ENCODE measurements at regions not wholly inside any gene's neighbourhood (a gene's known extent, or its start where the extent isn't known, plus 50 kb on each side); places are given as distances from the start of the nearest gene placed in this dataset.

DNA sequence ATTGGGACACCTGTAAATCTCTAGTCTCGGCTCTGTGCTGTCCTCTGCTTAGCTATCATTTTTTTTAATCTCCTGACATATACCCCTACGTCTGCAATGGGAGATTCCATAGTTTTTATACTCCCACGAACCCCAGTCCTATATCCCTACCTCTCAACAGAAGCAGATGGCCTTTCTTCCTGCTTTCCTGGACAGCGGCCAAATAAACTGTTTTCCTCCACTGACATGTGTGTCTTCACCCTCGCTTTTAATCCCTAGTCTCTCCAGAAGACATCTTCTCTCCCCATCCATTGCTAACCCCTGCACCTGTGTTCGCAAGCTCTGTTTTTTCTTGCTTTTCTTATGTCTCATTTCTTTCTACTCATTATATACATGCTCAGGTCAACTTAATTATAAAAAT is 395.4 kb downstream of the EPHA4 start:
- H3K27ac ChIP-seq (ENCODE audit: extremely low read depth, low read depth, low read length) = no peak overlapping the region
- TF ChIP-seq ZFP37 (tag by site-specific recombination; IDR thresholded peaks at IDR 0.05) = no peak
- TF ChIP-seq ZNF248 (tag by site-specific recombination; IDR thresholded peaks at IDR 0.05) = no peak
- TF ChIP-seq KLF17 (tag by site-specific recombination; IDR thresholded peaks at IDR 0.05) = no peak
- TF ChIP-seq, protein P1, sequence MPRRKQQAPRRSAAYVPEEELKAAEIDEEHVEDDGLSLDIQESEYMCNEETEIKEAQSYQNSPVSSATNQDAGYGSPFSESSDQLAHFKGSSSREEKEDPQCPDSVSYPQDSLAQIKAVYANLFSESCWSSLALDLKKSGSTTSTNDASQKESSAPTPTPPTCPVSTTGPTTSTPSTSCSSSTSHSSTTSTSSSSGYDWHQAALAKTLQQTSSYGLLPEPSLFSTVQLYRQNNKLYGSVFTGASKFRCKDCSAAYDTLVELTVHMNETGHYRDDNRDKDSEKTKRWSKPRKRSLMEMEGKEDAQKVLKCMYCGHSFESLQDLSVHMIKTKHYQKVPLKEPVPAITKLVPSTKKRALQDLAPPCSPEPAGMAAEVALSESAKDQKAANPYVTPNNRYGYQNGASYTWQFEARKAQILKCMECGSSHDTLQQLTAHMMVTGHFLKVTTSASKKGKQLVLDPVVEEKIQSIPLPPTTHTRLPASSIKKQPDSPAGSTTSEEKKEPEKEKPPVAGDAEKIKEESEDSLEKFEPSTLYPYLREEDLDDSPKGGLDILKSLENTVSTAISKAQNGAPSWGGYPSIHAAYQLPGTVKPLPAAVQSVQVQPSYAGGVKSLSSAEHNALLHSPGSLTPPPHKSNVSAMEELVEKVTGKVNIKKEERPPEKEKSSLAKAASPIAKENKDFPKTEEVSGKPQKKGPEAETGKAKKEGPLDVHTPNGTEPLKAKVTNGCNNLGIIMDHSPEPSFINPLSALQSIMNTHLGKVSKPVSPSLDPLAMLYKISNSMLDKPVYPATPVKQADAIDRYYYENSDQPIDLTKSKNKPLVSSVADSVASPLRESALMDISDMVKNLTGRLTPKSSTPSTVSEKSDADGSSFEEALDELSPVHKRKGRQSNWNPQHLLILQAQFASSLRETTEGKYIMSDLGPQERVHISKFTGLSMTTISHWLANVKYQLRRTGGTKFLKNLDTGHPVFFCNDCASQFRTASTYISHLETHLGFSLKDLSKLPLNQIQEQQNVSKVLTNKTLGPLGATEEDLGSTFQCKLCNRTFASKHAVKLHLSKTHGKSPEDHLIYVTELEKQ (tag by site-specific recombination; IDR thresholded peaks at IDR 0.05; ENCODE audit: borderline replicate concordance) = no peak
- no peak for TF ChIP-seq ZNF292 (tag by site-specific recombination; IDR thresholded peaks at IDR 0.05; ENCODE audit: borderline replicate concordance, low read depth)
- TF ChIP-seq, protein P2, sequence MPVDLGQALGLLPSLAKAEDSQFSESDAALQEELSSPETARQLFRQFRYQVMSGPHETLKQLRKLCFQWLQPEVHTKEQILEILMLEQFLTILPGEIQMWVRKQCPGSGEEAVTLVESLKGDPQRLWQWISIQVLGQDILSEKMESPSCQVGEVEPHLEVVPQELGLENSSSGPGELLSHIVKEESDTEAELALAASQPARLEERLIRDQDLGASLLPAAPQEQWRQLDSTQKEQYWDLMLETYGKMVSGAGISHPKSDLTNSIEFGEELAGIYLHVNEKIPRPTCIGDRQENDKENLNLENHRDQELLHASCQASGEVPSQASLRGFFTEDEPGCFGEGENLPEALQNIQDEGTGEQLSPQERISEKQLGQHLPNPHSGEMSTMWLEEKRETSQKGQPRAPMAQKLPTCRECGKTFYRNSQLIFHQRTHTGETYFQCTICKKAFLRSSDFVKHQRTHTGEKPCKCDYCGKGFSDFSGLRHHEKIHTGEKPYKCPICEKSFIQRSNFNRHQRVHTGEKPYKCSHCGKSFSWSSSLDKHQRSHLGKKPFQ (tag by site-specific recombination; IDR thresholded peaks at IDR 0.05) = no peak
- no peak for TF ChIP-seq ZNF549 (tag by site-specific recombination; IDR thresholded peaks at IDR 0.05)
- TF ChIP-seq MYNN (tag by site-specific recombination; IDR thresholded peaks at IDR 0.05; ENCODE audit: borderline replicate concordance) = no peak
- TF ChIP-seq, protein P3, sequence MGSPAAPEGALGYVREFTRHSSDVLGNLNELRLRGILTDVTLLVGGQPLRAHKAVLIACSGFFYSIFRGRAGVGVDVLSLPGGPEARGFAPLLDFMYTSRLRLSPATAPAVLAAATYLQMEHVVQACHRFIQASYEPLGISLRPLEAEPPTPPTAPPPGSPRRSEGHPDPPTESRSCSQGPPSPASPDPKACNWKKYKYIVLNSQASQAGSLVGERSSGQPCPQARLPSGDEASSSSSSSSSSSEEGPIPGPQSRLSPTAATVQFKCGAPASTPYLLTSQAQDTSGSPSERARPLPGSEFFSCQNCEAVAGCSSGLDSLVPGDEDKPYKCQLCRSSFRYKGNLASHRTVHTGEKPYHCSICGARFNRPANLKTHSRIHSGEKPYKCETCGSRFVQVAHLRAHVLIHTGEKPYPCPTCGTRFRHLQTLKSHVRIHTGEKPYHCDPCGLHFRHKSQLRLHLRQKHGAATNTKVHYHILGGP (tag by site-specific recombination; IDR thresholded peaks at IDR 0.05) = no peak
- TF ChIP-seq ATF2 (tag by site-specific recombination; IDR thresholded peaks at IDR 0.05; ENCODE audit: low read depth) = no peak
- TF ChIP-seq ZBTB17 (tag by site-specific recombination; IDR thresholded peaks at IDR 0.05) = no peak
- TF ChIP-seq ZNF645 (tag by site-specific recombination; IDR thresholded peaks at IDR 0.05) = no peak
- no peak for TF ChIP-seq ZNF510 (tag by site-specific recombination; IDR thresholded peaks at IDR 0.05; ENCODE audit: insufficient replicate concordance)
- no peak for TF ChIP-seq ZNF404 (tag by site-specific recombination; IDR thresholded peaks at IDR 0.05)
- no peak for TF ChIP-seq SETDB1 (IDR thresholded peaks at IDR 0.05; ENCODE audit: insufficient read length, low read length)
- no peaks in the 10 kb centered on the region for H3K36me3 ChIP-seq (ENCODE audit: control insufficient read depth in 2 of 2, insufficient read depth in 1 of 2, low read length in 2 of 2)
- ChIA-PET POLR2A (no interaction called here), CTCF (no interaction called here)
- no peak overlapping the region for H3K4me3 ChIP-seq (ENCODE audit: low read depth, low read length)
- no peaks in the 10 kb centered on the region for H3K4me1 ChIP-seq (ENCODE audit: control insufficient read depth, insufficient read depth, low read length)
- no peaks in the 10 kb centered on the region for H3K9me3 ChIP-seq (ENCODE audit: control insufficient read depth, insufficient read depth, low read depth, low read length)

GRCh38 chr2:221178139-221178538 is 394.0 kb downstream of the EPHA4 start:
- H3K9me3 ChIP-seq (ENCODE audit: control insufficient read depth, insufficient read depth, low read depth, low read length) = no peaks in the 10 kb centered on the region
- H3K36me3 ChIP-seq (ENCODE audit: control insufficient read depth in 2 of 2, insufficient read depth in 1 of 2, low read length in 2 of 2) = no peaks in the 10 kb centered on the region
- no peak overlapping the region for H3K4me3 ChIP-seq (ENCODE audit: low read depth, low read length)
- no peak overlapping the region for H3K27ac ChIP-seq (ENCODE audit: extremely low read depth, low read depth, low read length)
- TF ChIP-seq ZNF624 (tag by site-specific recombination; IDR thresholded peaks at IDR 0.05) (no peak), ZNF571 (tag by site-specific recombination; IDR thresholded peaks at IDR 0.05) (no peak)
- ChIA-PET POLR2A (no interaction called here), CTCF (no interaction called here)
- no peaks in the 10 kb centered on the region for H3K4me1 ChIP-seq (ENCODE audit: control insufficient read depth, insufficient read depth, low read length)
